ENCODE measurements at regions not wholly inside any gene's neighbourhood (a gene's known extent, or its start where the extent isn't known, plus 50 kb on each side); places are given as distances from the start of the nearest gene placed in this dataset.

DNA sequence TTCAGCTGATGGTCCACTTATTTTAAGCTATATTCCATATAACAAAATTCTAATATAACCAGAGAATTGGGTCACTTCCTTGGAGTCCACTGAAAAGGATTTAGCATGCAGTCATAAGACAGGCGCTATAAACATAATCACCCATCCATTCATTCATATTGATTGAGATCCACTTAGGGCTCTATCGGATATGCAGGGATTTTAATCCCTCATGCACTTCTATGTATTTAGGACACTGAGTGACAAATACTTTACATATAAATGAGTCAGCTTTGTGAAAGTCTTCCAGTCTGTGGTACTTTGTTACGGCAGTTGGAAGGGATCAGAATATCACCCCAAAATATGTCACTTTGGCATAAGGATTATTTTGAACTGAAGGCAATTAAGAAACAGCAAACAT, 127.3 kb upstream of the ZNF608 start:
- H3K4me3 ChIP-seq (ENCODE audit: low read depth, low read length), result no peak overlapping the region
- TF ChIP-seq, protein P1, sequence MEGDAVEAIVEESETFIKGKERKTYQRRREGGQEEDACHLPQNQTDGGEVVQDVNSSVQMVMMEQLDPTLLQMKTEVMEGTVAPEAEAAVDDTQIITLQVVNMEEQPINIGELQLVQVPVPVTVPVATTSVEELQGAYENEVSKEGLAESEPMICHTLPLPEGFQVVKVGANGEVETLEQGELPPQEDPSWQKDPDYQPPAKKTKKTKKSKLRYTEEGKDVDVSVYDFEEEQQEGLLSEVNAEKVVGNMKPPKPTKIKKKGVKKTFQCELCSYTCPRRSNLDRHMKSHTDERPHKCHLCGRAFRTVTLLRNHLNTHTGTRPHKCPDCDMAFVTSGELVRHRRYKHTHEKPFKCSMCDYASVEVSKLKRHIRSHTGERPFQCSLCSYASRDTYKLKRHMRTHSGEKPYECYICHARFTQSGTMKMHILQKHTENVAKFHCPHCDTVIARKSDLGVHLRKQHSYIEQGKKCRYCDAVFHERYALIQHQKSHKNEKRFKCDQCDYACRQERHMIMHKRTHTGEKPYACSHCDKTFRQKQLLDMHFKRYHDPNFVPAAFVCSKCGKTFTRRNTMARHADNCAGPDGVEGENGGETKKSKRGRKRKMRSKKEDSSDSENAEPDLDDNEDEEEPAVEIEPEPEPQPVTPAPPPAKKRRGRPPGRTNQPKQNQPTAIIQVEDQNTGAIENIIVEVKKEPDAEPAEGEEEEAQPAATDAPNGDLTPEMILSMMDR (IDR thresholded peaks at IDR 0.05; ENCODE audit: insufficient read depth, low read depth, low read length), result no peak
- no peak for DNase-seq (ENCODE audit: low read depth)

DNA sequence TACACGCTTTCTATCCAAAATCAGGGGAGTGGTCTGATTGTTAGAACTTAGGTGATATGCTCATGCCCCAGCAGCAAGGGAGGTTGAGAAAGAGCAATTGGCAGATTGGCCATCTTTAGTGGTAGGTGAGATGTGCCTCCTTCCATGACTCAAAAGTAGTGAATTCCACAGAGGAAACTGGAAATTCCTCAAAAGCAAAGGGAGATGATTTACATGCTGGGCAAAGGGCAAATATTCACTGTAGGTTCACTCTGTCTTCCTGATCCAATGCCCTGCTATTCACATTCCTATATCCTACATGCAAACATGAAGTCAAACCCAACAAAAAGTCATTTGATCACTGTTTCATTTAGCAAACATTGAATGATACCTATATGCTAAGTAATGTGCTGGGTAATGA, 130.1 kb upstream of the ZNF608 start:
- TF ChIP-seq, protein P1 (IDR thresholded peaks at IDR 0.05; ENCODE audit: insufficient read depth, low read depth, low read length), result no peak
- DNase-seq (ENCODE audit: low read depth), result no peak
- H3K4me3 ChIP-seq (ENCODE audit: low read depth, low read length), result no peak overlapping the region

DNA sequence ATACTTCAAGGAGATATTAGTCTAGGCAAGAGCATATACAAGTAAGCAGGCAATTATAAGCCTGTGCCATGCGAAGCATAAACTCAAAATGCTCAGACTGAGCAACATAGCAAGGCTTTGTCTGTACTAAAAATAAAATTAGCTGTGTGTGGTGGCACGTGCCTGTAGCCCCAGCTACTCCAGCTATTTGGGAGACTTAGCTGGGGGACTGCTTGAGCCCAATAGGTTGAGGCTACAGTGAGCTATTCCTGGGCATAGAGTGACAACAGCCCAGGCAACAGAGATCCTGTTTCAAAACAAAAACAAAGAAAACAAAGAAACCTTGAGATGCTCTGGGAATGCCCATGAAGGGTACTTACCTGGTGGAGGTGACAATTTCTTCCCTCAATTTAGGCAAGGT, 130.5 kb upstream of the ZNF608 start:
- no peak overlapping the region for H3K4me3 ChIP-seq (ENCODE audit: low read depth, low read length)
- TF ChIP-seq, protein P1 (IDR thresholded peaks at IDR 0.05; ENCODE audit: insufficient read depth, low read depth, low read length), result no peak
- no peak for DNase-seq (ENCODE audit: low read depth)

DNA sequence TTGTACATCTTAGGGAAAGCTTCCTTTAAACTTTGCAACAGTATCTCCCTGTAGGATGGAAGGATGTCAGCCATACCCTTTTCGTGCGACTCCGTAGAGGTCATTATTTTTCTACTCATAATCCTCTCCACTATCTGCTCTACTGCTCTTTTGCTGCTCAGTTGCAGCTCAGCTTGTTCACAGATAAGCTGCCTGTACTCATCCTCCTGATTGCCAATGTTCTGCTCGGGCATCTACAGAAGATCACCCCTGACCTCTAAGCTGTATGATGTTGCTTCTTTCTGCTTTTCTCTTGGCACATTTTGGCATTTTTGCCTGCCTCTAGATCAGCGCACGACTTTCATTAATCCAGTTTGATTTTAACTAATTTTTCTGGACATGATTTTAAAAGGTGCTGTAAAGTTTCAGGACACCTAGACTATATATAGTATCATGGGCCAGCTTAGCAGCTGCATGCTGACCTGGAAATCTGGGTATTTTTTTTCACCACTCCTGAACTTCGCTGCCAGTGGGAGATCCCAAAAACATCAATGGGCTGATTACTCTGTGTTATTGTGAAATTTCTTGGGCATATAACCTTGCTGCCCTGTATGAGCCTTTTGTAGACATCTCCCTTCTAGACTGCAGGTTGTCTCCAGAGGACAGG, 131.2 kb upstream of the ZNF608 start:
- no peak for DNase-seq (ENCODE audit: low read depth)
- TF ChIP-seq, protein P1 (IDR thresholded peaks at IDR 0.05; ENCODE audit: insufficient read depth, low read depth, low read length), result no peak
- H3K4me3 ChIP-seq (ENCODE audit: low read depth, low read length), result no peak overlapping the region

DNA sequence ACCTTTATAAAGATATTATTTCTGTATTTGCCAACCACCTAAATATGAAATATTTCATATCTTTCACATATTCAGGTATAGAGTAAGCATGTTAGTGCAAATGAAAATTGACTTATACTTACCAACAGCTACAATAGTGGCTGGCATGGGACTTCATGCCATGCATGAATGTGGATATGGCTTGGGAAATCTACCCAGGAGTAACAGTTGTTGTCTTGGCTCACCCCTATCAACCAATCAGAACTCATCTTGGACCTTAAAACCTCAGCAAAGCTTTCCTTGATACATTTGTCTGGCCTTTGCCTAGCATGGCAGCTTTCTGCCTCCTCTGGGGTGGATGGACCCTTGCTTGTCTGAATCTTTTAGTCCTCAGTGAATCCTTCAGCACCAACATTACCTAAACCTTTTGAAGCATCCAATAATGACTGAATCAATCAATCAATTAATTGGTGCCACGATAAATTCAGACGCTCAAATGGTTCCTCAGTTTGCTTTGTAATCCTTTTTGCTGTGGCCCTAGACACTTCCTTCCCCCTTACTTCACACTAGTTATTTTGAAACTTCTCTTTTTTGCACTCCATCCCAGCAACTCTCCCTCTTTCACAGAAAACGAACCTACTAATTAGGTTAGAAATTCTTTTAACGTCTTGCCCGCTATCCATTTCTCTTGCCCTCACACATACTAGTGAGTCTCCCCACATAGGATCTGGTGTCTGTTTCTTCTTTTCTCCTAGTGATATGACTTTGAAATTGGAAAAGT, 132.3 kb upstream of the ZNF608 start:
- no peak overlapping the region for H3K4me3 ChIP-seq (ENCODE audit: low read depth, low read length)
- TF ChIP-seq, protein P1 (IDR thresholded peaks at IDR 0.05; ENCODE audit: insufficient read depth, low read depth, low read length), result no peak
- no peak for DNase-seq (ENCODE audit: low read depth)

DNA sequence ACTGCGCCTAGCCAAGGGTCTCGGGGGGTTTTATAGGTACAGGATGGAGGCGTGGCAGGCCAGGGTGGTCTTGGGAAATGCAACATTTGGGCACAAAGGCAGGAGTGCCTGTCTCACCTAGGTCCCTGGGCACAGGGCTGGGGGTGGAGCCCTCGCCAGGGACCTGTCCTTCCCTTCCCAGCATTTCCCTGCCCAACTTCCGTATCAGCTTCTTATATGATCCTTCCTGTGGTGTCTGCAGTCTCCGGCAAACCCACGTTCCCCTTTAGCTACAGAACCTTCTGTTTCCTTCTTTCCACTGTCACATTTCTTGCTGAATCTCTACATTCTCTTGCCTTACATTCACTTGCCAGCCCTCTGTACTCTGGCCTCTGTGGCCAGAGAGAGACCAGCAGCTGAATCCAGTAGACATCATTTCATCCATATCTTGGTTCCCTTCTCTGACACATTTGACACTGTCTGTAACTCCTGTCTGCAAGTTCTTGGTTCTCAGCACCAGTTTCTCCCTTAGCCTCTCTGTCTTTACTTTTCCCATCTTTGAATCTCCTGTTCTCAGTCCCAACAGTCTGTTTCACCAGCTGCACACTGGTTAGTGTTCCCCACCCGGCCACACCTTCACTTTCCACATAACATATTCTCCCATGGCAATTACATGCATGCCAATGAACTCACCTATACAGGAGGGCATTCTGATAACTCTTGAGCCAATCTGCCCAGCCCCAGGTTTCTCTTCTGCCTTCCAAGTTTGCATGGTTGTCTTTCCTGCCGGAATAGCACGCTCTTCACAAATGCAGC, 134.7 kb upstream of the ZNF608 start:
- TF ChIP-seq, protein P1 (IDR thresholded peaks at IDR 0.05; ENCODE audit: insufficient read depth, low read depth, low read length), result no peak

More for the DNA sequence above, 134.7 kb upstream of the ZNF608 start:
- no peak overlapping the region for H3K4me3 ChIP-seq (ENCODE audit: low read depth, low read length)
- no peak for DNase-seq (ENCODE audit: low read depth)

Data from fibroblast of villous mesenchyme (primary cell).